Right atrium auricular region (tissue), 2 donors: ENCODE measurements at regions not wholly inside any gene's neighbourhood (a gene's known extent, or its start where the extent isn't known, plus 50 kb on each side); places are given as distances from the start of the nearest gene placed in this dataset.
"Not testable (repeated sequence)": the region's sequence is repeated elsewhere in the genome, so short reads cannot be mapped to it uniquely, and the experiment has no call there.

ENCODE experiments used
- DNase-seq: peaks from one replicate; pipeline ENCODE4 v3.0.0-alpha.2; 2019; ENCODE audit warnings: low spot score
- H3K27ac ChIP-seq, 2 donors: fragments of 200-600 bp; sonication (generic); 1 replicate in 1 of 2; 2 replicates in 1 of 2; pipeline ENCODE4 v1.5.1; 2016 to 2019
- H3K27me3 ChIP-seq, 2 donors: fragments of 200-600 bp; sonication (generic); one replicate each; pipeline versions ENCODE4 v1.5.1 to v1.6.0; 2017 to 2019
- H3K36me3 ChIP-seq: fragments of 200-600 bp; sonication (generic); one replicate; pipeline ENCODE4 v1.5.1; 2016
- H3K4me1 ChIP-seq, 2 donors: fragments of 200-600 bp; sonication (generic); one replicate each; pipeline versions ENCODE4 v1.5.1 to v1.6.0; 2017 to 2019
- H3K4me3 ChIP-seq, 2 donors: fragments of 200-600 bp; sonication (generic); 1 replicate in 1 of 2; 2 replicates in 1 of 2; pipeline ENCODE4 v1.5.1; 2017 to 2019; ENCODE audit warnings: mild to moderate bottlenecking in 1 of 2, moderate library complexity in 1 of 2
- H3K9me3 ChIP-seq, 2 donors: fragments of 200-600 bp; sonication (generic); one replicate each; pipeline ENCODE4 v1.5.1; 2019
- TF ChIP-seq, protein P1 (sequence below), 2 donors: fragments of 200-600 bp; sonication (generic); IDR thresholded peaks; one replicate each; pipeline ENCODE4 v1.5.1; 2019; ENCODE audit warnings: antibody characterized with exemption in 2 of 2

DNA sequence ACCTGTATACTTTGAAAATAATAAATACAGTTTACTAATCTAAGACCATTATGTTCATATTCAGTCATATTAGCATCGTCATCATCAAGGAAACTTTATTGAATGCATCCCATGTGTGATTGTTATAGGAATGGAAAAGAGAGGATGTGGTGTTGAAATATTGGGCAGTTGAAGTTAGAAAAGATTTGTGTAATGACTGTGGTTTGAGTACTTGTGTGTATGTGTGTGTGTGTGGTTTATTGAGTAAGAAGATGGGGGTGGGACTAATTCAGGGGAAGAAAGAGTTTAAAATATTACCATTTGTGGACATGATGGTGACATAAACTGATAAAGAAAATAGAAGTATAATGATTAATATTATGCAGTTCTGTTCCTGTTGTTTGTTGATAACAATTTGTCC, 238.7 kb upstream of the SEL1L start:
- H3K27me3 ChIP-seq = no peaks in the 10 kb centered on the region
- H3K4me3 ChIP-seq = no peak overlapping the region
- no peak overlapping the region for H3K27ac ChIP-seq
- no peak for DNase-seq
- TF ChIP-seq, protein P1, sequence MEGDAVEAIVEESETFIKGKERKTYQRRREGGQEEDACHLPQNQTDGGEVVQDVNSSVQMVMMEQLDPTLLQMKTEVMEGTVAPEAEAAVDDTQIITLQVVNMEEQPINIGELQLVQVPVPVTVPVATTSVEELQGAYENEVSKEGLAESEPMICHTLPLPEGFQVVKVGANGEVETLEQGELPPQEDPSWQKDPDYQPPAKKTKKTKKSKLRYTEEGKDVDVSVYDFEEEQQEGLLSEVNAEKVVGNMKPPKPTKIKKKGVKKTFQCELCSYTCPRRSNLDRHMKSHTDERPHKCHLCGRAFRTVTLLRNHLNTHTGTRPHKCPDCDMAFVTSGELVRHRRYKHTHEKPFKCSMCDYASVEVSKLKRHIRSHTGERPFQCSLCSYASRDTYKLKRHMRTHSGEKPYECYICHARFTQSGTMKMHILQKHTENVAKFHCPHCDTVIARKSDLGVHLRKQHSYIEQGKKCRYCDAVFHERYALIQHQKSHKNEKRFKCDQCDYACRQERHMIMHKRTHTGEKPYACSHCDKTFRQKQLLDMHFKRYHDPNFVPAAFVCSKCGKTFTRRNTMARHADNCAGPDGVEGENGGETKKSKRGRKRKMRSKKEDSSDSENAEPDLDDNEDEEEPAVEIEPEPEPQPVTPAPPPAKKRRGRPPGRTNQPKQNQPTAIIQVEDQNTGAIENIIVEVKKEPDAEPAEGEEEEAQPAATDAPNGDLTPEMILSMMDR (IDR thresholded peaks at IDR 0.05) = no peak
- no peaks in the 10 kb centered on the region for H3K4me1 ChIP-seq
- H3K36me3 ChIP-seq = no peaks in the 10 kb centered on the region
- H3K9me3 ChIP-seq = no peaks in the 10 kb centered on the region

DNA sequence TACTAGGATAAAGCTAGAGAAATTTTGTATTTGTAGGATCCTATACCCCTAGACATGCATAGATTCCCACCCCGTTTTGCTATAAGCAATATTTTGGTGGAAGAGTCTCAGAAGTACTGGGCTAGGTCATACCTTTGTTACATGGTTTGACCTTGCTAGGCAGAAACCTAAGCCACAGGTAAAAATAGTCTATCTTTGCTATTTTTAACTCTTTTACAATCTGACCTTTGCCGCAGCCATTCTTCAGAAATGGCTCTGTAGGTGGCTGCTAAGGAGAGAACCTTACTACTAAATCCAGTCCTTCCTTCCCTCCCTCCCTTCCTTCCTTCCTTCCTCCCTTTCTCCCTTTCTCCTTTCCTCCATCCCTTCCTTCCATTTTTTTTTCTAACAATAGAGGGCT, 242.9 kb upstream of the SEL1L start:
- H3K27ac ChIP-seq = no peak overlapping the region
- no peak for DNase-seq
- H3K4me3 ChIP-seq = no peak overlapping the region

DNA sequence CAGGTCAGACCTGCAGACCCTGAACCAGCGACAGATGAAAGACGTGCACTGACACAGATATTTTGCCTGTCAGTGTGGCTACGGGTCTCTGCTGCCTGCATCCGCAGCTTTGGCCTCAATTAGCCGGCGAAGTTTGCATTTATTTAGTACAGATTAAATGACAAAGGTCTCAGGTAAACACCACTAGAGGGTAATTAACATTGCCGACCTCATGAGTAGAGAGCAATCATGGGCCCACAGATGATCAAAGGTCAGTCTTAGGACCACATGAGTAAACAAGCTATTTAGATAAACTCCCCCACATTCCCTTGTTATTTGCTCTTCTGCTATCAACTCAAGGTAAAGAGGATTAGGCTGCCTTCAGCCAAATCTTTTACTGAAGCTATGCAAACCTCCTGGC, 248.1 kb upstream of the SEL1L start:
- H3K4me3 ChIP-seq = not testable (repeated sequence)

More for the DNA sequence above, 242.9 kb upstream of the SEL1L start:
- TF ChIP-seq, protein P1 (IDR thresholded peaks at IDR 0.05) = no peak
- Histone ChIP-seq H3K36me3 (no peaks in the 10 kb centered on the region), H3K4me1 (no peaks in the 10 kb centered on the region), H3K27me3 (no peaks in the 10 kb centered on the region), H3K9me3 (no peaks in the 10 kb centered on the region)

DNA sequence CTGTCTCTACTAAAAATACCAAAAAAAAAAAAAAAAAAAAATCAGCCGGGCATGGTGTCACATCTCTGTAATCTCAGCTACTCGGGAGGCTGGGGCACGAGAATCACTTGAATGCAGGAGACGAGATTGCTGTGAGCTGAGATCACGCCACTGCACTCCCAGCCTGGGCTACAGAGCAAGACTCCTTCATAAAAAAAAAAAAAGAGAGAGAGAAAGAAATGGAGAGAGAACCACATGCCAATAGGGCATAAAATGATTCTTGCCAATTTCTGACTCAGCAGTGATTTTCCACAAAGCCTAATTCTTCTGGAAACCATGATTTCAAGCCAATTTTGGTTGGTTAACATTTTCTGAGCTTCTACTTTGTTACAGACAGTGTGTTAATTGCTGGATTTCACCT, 250.4 kb upstream of the SEL1L start:
- Histone ChIP-seq H3K9me3 (no peaks in the 10 kb centered on the region), H3K4me3 (no peak overlapping the region), H3K27ac (no peak overlapping the region), H3K4me1 (no peaks in the 10 kb centered on the region), H3K36me3 (no peaks in the 10 kb centered on the region), H3K27me3 (no peaks in the 10 kb centered on the region)
- TF ChIP-seq, protein P1 (IDR thresholded peaks at IDR 0.05) = no peak
- DNase-seq = no peak

More for the DNA sequence above, 248.1 kb upstream of the SEL1L start:
- H3K27ac ChIP-seq, DNase-seq, H3K27me3 ChIP-seq, H3K4me1 ChIP-seq, H3K36me3 ChIP-seq, H3K9me3 ChIP-seq: not testable (repeated sequence)

DNA sequence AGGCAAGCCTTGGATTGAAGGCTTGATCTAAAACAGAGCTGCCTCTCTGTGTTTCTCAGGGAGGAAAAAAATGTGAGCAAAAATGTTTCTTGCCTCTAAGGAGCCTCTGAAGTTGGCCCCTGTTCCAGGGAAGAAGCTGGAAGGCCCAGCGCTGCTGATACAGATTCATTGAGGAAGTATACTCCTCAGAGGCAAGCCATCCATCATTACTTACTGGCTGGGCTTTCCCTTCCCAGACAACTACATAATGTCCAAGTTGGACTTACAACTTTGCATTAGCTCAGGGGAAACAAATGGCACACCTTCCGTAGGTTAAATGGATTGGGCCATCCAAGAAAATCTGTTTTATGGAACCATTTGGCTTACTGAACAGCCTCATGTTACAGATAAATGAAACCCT, 263.7 kb upstream of the SEL1L start:
- H3K4me1 ChIP-seq = no peaks in the 10 kb centered on the region
- no peak overlapping the region for H3K4me3 ChIP-seq
- DNase-seq = no peak
- TF ChIP-seq, protein P1 (IDR thresholded peaks at IDR 0.05) = no peak
- H3K9me3 ChIP-seq = no peaks in the 10 kb centered on the region
- no peak overlapping the region for H3K27ac ChIP-seq
- no peaks in the 10 kb centered on the region for H3K36me3 ChIP-seq
- H3K27me3 ChIP-seq = no peaks in the 10 kb centered on the region

DNA sequence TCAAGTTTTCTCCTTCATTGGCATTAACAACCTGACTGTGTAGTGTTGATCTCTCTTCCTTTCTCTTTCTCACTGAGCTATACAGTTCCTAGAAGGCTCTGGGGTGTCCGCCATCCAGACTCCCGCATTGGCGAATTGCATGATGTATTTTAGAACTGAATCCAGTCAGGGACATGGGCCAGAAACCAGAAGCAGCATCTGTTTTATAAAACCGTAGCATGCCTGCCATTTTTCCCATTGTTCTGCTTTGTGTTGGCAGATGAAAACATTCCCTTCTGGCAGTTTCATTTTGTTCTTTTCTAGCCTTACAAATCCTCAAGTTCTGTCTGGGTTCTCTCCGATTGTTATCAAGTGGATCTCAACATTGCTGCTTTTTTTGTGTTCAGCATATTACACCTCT, 268.3 kb upstream of the SEL1L start:
- Histone ChIP-seq H3K36me3 (no peaks in the 10 kb centered on the region), H3K4me3 (no peak overlapping the region), H3K4me1 (no peaks in the 10 kb centered on the region), H3K9me3 (no peaks in the 10 kb centered on the region), H3K27me3 (no peaks in the 10 kb centered on the region), H3K27ac (no peak overlapping the region)
- DNase-seq = no peak
- TF ChIP-seq, protein P1 (IDR thresholded peaks at IDR 0.05) = no peak
